ENCODE measurements at regions not wholly inside any gene's neighbourhood (a gene's known extent, or its start where the extent isn't known, plus 50 kb on each side); places are given as distances from the start of the nearest gene placed in this dataset.

DNA sequence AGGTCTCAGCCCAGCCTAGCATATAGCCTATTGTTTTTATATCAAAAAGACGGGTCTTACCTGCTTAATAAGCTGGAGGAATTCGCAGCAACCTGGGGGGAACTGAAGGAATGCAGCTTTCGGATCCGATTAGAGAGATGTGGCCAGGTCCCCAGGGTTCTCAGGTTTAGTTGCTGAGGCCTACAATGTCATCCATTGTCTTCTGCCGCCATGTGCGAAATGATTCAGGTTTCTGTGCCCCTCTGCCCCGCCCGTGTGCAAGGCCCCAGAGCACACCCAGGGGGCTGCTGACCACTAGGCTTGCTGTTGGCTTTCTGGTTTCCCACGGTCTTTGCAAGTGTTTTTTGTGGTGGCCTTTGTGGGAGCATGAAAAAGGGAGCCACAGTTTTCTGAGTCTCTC is 154.5 kb upstream of the TBX3 start:
- Histone ChIP-seq H3K9ac (ENCODE audit: low read length) (no peak overlapping the region), H3K36me3 (ENCODE audit: insufficient read depth, low read length) (no peaks in the 10 kb centered on the region), H3K4me3 (ENCODE audit: low read depth, low read length, poor library complexity, severe bottlenecking) (no peak overlapping the region), H3K27me3 (ENCODE audit: insufficient read depth, low read length) (no peaks in the 10 kb centered on the region), H2AFZ (ENCODE audit: low read length) (no peak overlapping the region), H3K4me2 (ENCODE audit: low read length) (no peak overlapping the region), H3K9me3 (ENCODE audit: low read length) (no peaks in the 10 kb centered on the region), H3K9me2 (ENCODE audit: low read depth, low read length) (no peaks in the 10 kb centered on the region), H3F3A (ENCODE audit: insufficient read depth, low read length) (no peaks in the 10 kb centered on the region), H4K20me1 (ENCODE audit: insufficient read depth, low read length) (no peaks in the 10 kb centered on the region), H3K27ac (ENCODE audit: low read depth, low read length, poor library complexity, severe bottlenecking) (no peak overlapping the region), H3K79me2 (ENCODE audit: insufficient read depth, low read length) (no peaks in the 10 kb centered on the region), H3K4me1 (ENCODE audit: insufficient read depth, low read length, severe bottlenecking) (no peaks in the 10 kb centered on the region)
- TF ChIP-seq EZH2 (IDR thresholded peaks at IDR 0.05; ENCODE audit: borderline replicate concordance, low read length), result no peak
- TF ChIP-seq, protein P1, sequence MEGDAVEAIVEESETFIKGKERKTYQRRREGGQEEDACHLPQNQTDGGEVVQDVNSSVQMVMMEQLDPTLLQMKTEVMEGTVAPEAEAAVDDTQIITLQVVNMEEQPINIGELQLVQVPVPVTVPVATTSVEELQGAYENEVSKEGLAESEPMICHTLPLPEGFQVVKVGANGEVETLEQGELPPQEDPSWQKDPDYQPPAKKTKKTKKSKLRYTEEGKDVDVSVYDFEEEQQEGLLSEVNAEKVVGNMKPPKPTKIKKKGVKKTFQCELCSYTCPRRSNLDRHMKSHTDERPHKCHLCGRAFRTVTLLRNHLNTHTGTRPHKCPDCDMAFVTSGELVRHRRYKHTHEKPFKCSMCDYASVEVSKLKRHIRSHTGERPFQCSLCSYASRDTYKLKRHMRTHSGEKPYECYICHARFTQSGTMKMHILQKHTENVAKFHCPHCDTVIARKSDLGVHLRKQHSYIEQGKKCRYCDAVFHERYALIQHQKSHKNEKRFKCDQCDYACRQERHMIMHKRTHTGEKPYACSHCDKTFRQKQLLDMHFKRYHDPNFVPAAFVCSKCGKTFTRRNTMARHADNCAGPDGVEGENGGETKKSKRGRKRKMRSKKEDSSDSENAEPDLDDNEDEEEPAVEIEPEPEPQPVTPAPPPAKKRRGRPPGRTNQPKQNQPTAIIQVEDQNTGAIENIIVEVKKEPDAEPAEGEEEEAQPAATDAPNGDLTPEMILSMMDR (IDR thresholded peaks at IDR 0.05; ENCODE audit: low read length), result no peak

DNA sequence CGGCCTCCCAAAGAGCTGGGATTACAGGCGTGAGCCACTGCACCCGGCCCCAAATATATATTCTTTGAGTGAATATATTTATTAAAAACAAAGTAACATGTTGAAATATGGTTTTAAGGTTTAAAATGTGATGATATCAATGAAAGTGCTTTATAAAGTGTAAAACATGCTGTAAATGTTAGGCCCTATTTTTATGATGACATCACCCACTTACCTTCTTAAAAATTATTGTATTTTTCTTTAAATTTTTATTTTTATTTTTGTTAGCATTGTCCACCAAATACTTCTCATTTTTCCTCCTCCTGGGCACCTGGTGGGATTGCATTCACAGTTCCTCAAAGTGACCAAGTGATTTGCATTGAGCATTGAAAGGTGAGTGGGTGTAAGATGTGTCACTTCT is 152.6 kb upstream of the TBX3 start:
- Histone ChIP-seq H3K27me3 (ENCODE audit: insufficient read depth, low read length) (no peaks in the 10 kb centered on the region), H3K36me3 (ENCODE audit: insufficient read depth, low read length) (no peaks in the 10 kb centered on the region), H2AFZ (ENCODE audit: low read length) (no peak overlapping the region), H3F3A (ENCODE audit: insufficient read depth, low read length) (no peaks in the 10 kb centered on the region), H3K27ac (ENCODE audit: low read depth, low read length, poor library complexity, severe bottlenecking) (no peak overlapping the region), H3K9ac (ENCODE audit: low read length) (no peak overlapping the region), H3K4me3 (ENCODE audit: low read depth, low read length, poor library complexity, severe bottlenecking) (no peak overlapping the region), H4K20me1 (ENCODE audit: insufficient read depth, low read length) (no peaks in the 10 kb centered on the region), H3K4me1 (ENCODE audit: insufficient read depth, low read length, severe bottlenecking) (no peaks in the 10 kb centered on the region), H3K9me2 (ENCODE audit: low read depth, low read length) (no peaks in the 10 kb centered on the region), H3K9me3 (ENCODE audit: low read length) (no peaks in the 10 kb centered on the region), H3K4me2 (ENCODE audit: low read length) (no peak overlapping the region), H3K79me2 (ENCODE audit: insufficient read depth, low read length) (no peaks in the 10 kb centered on the region)
- TF ChIP-seq EZH2 (IDR thresholded peaks at IDR 0.05; ENCODE audit: borderline replicate concordance, low read length), result no peak
- TF ChIP-seq, protein P1 (IDR thresholded peaks at IDR 0.05; ENCODE audit: low read length), result no peak

DNA sequence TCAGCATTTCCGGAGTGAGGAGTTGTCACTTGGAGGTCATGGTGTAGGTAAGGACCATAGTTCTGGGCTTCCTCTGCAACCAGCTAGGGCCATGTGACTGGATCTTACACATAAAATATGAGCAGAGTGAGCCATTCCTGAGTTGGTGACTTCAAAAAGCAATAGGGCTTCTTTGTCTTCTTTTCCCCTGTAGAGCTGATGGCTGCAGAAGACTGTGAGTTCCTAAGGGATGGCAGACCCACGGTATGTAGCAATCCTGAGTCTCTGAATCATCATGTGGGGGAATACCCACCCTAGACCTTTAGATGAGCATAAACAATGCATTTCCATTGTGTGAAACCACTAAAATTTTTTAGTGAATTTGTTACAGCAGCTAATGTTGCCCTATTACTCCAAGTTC is 151.1 kb upstream of the TBX3 start:
- Histone ChIP-seq H3K4me1 (ENCODE audit: insufficient read depth, low read length, severe bottlenecking) (no peaks in the 10 kb centered on the region), H3K9me3 (ENCODE audit: low read length) (no peaks in the 10 kb centered on the region), H3K9ac (ENCODE audit: low read length) (no peak overlapping the region), H3K79me2 (ENCODE audit: insufficient read depth, low read length) (no peaks in the 10 kb centered on the region), H3K4me3 (ENCODE audit: low read depth, low read length, poor library complexity, severe bottlenecking) (no peak overlapping the region), H3K27ac (ENCODE audit: low read depth, low read length, poor library complexity, severe bottlenecking) (no peak overlapping the region), H3F3A (ENCODE audit: insufficient read depth, low read length) (no peaks in the 10 kb centered on the region), H3K36me3 (ENCODE audit: insufficient read depth, low read length) (no peaks in the 10 kb centered on the region), H2AFZ (ENCODE audit: low read length) (no peak overlapping the region), H3K4me2 (ENCODE audit: low read length) (no peak overlapping the region), H3K27me3 (ENCODE audit: insufficient read depth, low read length) (no peaks in the 10 kb centered on the region), H4K20me1 (ENCODE audit: insufficient read depth, low read length) (no peaks in the 10 kb centered on the region), H3K9me2 (ENCODE audit: low read depth, low read length) (no peaks in the 10 kb centered on the region)
- TF ChIP-seq EZH2 (IDR thresholded peaks at IDR 0.05; ENCODE audit: borderline replicate concordance, low read length), result no peak
- TF ChIP-seq, protein P1 (IDR thresholded peaks at IDR 0.05; ENCODE audit: low read length), result no peak

Data from OCI-LY1 (cell line).